GM12891 (cell line): ENCODE measurements at regions not wholly inside any gene's neighbourhood (a gene's known extent, or its start where the extent isn't known, plus 50 kb on each side); places are given as distances from the start of the nearest gene placed in this dataset.

Source experiments
- PAX5 ChIP-seq: IDR thresholded peaks from 2 replicates; pipeline ENCODE4 v1.6.1; 2011; ENCODE audit warnings: low read length, moderate library complexity, mild to moderate bottlenecking; ENCODE audit not compliant: insufficient read depth, severe bottlenecking
- POLR2A ChIP-seq: IDR thresholded peaks from 2 replicates; pipeline ENCODE4 v1.6.1; 2011; ENCODE audit warnings: low read depth, low read length, control low read depth
- POLR2AphosphoS5 ChIP-seq: IDR thresholded peaks from 2 replicates; pipeline ENCODE4 v1.6.1; 2011; ENCODE audit warnings: low read depth, low read length, control low read depth
- TAF1 ChIP-seq: IDR thresholded peaks from 2 replicates; pipeline ENCODE4 v1.6.1; 2011; ENCODE audit warnings: low read depth, low read length, control low read depth

GRCh38 chr5:68669864-68670575 lies 423.8 kb upstream of the SLC30A5 start:
- TF ChIP-seq POLR2AphosphoS5 (no peak), POLR2A (no peak), PAX5 (no peak), TAF1 (no peak)
